GM18517 (cell line): ENCODE measurements at regions not wholly inside any gene's neighbourhood (a gene's known extent, or its start where the extent isn't known, plus 50 kb on each side); places are given as distances from the start of the nearest gene placed in this dataset.

ENCODE experiments used
- ATAC-seq: cut with Tn5 transposase; IDR thresholded peaks from one replicate; pipeline ENCODE4 v1.9.1; 2021; ENCODE audit warnings: mild to moderate bottlenecking, moderate library complexity; ENCODE audit not compliant: unreplicated experiment

GRCh38 chr11:11177156-11177808, 175.8 kb downstream of the CSNK2A3 start:
- ATAC-seq, result no peak

- no peak for ATAC-seq
Measured at GRCh38 chr11:11173316-11174025, 179.6 kb downstream of the CSNK2A3 start.

- peak; percentile 98 for ATAC-seq
Measured at GRCh38 chr11:11171854-11172253, 181.2 kb downstream of the CSNK2A3 start.

- no peak for ATAC-seq
Measured at GRCh38 chr11:11171285-11171684, 181.8 kb downstream of the CSNK2A3 start.

- ATAC-seq, result no peak
Measured at GRCh38 chr11:11170352-11171084, 182.5 kb downstream of the CSNK2A3 start.

- ATAC-seq, result no peak
Measured at GRCh38 chr11:11169715-11170351, 183.2 kb downstream of the CSNK2A3 start.

- ATAC-seq, result no peak
Measured at GRCh38 chr11:11167806-11168205, 185.2 kb downstream of the CSNK2A3 start.

GRCh38 chr11:11164334-11164690, 188.7 kb downstream of the CSNK2A3 start:
- no peak for ATAC-seq

- ATAC-seq, result no peak
Measured at GRCh38 chr11:11163669-11164333, 189.2 kb downstream of the CSNK2A3 start.

GRCh38 chr11:11163236-11163635, 189.8 kb downstream of the CSNK2A3 start:
- ATAC-seq, result no peak

GRCh38 chr11:11157185-11157584, 195.9 kb downstream of the CSNK2A3 start:
- no peak for ATAC-seq

GRCh38 chr11:11155962-11156815, 196.9 kb downstream of the CSNK2A3 start:
- ATAC-seq, result no peak

- ATAC-seq, result no peak
Measured at GRCh38 chr11:11152877-11153276, 200.2 kb downstream of the CSNK2A3 start.

- no peak for ATAC-seq
Measured at GRCh38 chr11:11149671-11150459, 203.2 kb downstream of the CSNK2A3 start.

GRCh38 chr11:11148596-11148995, 204.5 kb downstream of the CSNK2A3 start:
- ATAC-seq, result no peak

- no peak for ATAC-seq
Measured at GRCh38 chr11:11148104-11148509, 204.9 kb downstream of the CSNK2A3 start.

GRCh38 chr11:11146830-11147229, 206.2 kb downstream of the CSNK2A3 start:
- no peak for ATAC-seq

- no peak for ATAC-seq
Measured at GRCh38 chr11:11143849-11144248, 209.2 kb downstream of the CSNK2A3 start.

GRCh38 chr11:11142430-11142829, 210.6 kb downstream of the CSNK2A3 start:
- no peak for ATAC-seq
